ENCODE measurements at regions not wholly inside any gene's neighbourhood (a gene's known extent, or its start where the extent isn't known, plus 50 kb on each side); places are given as distances from the start of the nearest gene placed in this dataset.
A peak's percentile ranks its signal among the peaks of the same experiment; 100 is the strongest.

GRCh38 chr5:73311291-73312110 is 137.1 kb downstream of the FOXD1 start:
- peak; percentile 85 for DNase-seq (ENCODE audit: low spot score)
- peak; percentile 96 for FAIRE-seq

DNA sequence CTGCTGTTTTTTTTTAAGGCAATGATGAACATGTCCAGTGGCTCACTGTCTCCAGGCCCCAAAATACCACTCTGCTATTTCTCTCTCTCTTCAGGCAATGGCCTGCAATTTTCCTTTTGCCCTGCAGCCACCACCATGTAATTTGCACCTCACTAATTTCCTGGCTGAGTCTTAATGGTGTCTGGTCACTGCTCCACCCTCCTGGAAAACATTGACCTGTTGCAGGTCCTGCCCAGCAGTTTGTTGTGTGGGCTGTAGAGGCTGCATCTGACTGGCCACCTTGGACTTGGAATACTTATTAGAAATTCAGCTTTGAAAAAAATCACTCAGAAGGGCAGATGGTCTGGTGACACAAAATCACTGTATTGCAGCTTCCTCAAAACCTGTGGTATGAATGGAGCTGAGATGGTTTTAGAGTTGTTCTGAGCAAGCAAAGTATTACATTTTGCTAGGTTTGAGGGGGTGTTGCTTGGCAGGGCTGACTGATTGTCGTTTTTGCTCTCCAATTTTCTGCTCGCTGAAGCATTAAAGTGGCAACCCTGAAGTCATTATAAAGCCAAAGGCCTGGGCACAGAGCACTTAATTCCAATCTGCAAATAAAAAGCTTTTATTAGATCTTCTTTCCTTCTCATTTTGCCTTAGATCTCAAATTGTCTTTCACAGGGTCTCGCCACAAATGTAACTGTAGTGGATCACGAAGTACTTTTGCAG is 134.8 kb downstream of the TMEM174 start:
- DNase-seq (ENCODE audit: low spot score) (no peak), FAIRE-seq (no peak)

DNA sequence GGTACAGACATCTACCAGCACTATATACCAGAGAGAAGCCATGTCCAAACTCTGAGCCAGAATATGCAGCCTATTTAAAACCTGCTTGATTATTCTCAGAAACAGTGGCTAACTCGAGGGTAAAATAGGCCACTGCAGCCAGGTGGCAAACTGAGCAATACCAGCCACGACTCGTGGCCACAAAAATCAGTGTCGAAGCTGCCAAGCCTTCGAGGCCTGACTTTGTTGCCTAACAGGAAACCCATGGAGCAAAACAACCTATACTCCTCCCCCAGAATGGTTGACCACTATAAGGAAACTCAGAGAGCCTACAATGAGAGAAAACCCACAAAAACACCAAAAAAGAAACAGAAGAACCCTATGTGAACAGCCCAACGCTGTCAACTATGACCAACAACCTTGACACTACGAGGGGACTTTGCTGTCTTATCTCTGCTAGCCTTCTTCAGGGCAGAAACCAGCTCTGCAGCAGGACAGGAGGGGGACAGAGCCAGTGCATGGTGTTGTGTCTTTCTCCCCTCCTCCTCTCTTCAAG is 133.8 kb downstream of the TMEM174 start:
- FAIRE-seq (no peak), DNase-seq (ENCODE audit: low spot score) (no peak)

DNA sequence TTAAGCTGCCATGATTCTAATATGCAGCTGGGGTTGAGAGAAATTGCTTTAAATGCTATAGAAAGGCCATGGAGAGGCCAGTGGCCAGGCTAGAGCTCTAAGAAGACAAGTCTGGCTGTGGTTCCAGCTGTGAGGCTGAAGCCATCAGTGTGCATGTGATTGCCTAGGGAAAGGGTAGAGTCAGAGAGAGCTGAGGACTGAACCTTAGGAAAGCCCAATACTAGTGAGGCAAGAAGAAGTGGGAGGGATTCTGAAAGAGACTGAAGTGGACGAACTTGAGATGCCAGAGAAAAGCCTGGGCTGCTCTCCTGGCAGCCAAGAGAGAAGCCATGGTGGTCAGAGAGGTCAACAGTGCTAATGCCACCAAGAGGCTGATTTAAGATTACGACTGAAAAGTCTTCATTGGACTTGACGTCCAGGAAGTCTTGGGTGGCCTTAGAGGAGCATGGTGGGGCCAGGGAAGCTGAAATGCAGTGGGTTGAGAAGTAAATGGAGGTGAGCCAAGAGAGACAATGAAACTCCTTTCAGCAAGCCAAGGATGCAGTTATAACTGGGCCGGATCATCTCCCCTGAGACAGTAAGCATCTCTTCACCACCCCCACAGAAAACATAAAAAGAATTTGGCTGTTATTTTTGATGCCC is 133.2 kb downstream of the TMEM174 start:
- DNase-seq (ENCODE audit: low spot score), result no peak
- FAIRE-seq, result no peak

DNA sequence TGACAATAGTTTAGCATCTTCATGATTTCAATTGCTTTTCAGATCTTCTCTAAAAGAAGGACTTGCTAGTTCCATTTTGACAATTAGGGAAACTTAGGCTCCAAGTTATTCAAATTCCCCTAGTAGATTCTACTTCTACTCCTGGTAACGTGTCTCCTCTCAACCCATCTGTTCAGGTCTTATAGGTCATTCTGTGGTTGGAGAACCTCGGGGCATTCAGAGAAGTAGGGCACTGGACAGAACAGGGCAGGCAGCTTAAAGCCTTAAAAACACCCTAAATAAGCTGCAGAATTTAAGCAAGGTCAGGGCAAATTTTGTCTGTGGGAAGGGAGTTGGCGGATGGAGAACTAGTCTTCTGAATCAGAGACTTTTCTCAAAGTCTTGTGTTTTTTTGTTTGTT is 132.4 kb downstream of the TMEM174 start:
- DNase-seq (ENCODE audit: low spot score) (no peak), FAIRE-seq (no peak)

- no peak for DNase-seq (ENCODE audit: low spot score)
- FAIRE-seq, result no peak
Observed at GRCh38 chr5:73304381-73304780, 131.4 kb downstream of the TMEM174 start.

- no peak for FAIRE-seq
- no peak for DNase-seq (ENCODE audit: low spot score)
Observed at GRCh38 chr5:73303148-73304079, 130.4 kb downstream of the TMEM174 start.

DNA sequence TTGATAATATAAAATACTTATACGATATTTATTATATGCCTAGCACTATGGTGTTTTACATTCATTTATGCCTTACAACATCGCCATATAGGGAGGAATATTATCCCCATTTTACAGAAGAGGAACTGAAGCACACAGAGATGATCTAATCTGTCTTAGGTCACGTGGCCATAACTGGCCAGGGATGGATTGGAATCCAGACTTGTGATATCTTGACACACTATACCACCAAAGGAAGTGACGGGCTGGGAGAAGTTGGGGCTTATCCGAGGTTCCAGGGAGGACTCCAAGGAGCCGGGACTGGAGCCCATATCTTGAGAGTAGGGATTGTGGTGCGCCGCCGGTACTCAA is 129.8 kb downstream of the TMEM174 start:
- no peak for FAIRE-seq
- no peak for DNase-seq (ENCODE audit: low spot score)

DNA sequence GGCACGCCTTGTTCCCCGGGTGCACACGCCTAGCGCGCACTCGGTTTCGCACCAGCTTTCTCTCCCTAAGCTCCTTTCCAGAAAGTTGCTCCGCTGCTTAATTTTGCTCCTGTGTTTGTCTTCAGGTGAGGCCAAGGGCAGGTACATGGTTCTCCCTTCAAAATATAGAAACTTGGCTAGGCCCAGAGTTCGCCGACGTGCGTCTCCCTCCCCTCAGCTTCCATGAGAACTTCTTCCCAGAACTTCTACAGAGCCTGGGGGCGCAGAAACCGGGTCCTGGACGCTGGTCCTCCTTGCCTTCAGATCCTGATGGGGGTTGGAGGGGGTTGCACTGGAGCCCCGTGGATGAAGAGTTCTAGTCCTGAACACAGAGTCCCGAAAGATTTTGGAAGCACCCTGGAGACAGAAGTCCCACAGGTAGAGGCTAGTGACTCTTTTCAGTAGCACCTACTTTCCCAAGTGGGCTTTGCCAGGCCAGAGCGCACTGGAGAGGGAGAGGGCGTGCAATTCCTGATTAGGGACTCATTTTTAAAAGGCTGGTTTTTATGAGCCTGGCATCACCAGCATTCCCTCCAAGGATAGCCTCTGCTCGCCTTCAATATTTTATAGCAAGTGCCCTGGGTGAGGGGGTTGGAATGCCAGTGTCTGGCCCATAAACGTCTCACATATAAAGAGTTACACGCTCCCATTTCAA is 128.4 kb downstream of the TMEM174 start:
- DNase-seq (ENCODE audit: low spot score), result no peak
- no peak for FAIRE-seq

- no peak for FAIRE-seq
- DNase-seq (ENCODE audit: low spot score), result no peak
Observed at GRCh38 chr5:73300337-73301207, 127.6 kb downstream of the TMEM174 start.

- no peak for FAIRE-seq
- no peak for DNase-seq (ENCODE audit: low spot score)
Observed at GRCh38 chr5:73299665-73300336, 126.8 kb downstream of the TMEM174 start.

- FAIRE-seq (no peak), DNase-seq (ENCODE audit: low spot score) (no peak)
Observed at GRCh38 chr5:73298772-73299630, 126.0 kb downstream of the TMEM174 start.

GRCh38 chr5:73298251-73298771 is 125.3 kb downstream of the TMEM174 start:
- no peak for FAIRE-seq

GRCh38 chr5:73297430-73297829 is 124.4 kb downstream of the TMEM174 start:
- DNase-seq (ENCODE audit: low spot score), result no peak
- no peak for FAIRE-seq

More at GRCh38 chr5:73298251-73298771, 125.3 kb downstream of the TMEM174 start:
- no peak for DNase-seq (ENCODE audit: low spot score)

GRCh38 chr5:73296772-73297171 is 123.8 kb downstream of the TMEM174 start:
- FAIRE-seq (no peak), DNase-seq (ENCODE audit: low spot score) (peak; percentile 59)

GRCh38 chr5:73295921-73296320 is 122.9 kb downstream of the TMEM174 start:
- FAIRE-seq (no peak), DNase-seq (ENCODE audit: low spot score) (no peak)

DNA sequence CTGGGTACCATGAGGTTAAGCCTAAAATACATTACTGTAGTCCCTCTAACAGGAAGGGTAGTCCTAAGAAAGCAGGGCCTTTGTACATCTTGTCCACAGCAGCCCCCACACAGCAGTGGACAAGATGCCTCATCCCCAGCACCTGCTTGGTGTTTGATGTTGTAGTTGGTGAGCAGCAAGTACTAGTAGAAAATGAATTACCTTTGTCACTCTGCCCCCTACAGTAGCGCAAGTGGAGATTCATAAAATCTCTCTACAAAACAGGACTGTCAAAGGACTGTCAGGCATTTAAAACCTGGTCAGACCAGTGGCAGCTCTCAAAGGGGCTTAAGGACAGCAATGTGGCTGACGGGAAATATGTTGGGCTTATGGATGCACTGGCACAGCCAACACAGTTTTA is 122.5 kb downstream of the TMEM174 start:
- no peak for DNase-seq (ENCODE audit: low spot score)

More for the DNA sequence above, 122.5 kb downstream of the TMEM174 start:
- no peak for FAIRE-seq
